ENCODE measurements at regions not wholly inside any gene's neighbourhood (a gene's known extent, or its start where the extent isn't known, plus 50 kb on each side); places are given as distances from the start of the nearest gene placed in this dataset.
"Not testable (repeated sequence)": the region's sequence is repeated elsewhere in the genome, so short reads cannot be mapped to it uniquely, and the experiment has no call there.

DNA sequence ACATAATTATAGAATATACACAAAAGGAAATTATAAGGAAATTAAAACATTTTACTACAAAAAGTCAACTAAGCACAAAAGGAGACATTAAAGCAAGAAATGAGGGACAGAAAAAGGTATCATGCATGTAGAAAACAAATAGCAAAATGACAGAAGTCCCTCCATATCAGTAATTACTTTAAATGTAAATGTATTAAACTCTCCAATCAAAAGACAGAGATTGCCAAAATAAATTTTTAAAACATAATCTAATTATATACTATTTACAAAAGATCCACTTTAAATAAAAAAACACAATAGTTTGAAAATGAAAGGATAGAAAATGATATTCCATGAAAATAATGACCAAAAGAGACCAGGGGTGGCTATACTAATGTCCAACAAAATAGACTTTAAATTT is 123.7 kb downstream of the MEX3B start (continued):
- no peak for TF ChIP-seq NFIC (IDR thresholded peaks at IDR 0.05; ENCODE audit: borderline replicate concordance)
- TF ChIP-seq CHD2 (IDR thresholded peaks at IDR 0.05; ENCODE audit: low read length, partially characterized antibody) = no peak
- no peak for TF ChIP-seq FOXJ3 (CRISPR knock-in tag; IDR thresholded peaks at IDR 0.05)
- TF ChIP-seq, protein P1, sequence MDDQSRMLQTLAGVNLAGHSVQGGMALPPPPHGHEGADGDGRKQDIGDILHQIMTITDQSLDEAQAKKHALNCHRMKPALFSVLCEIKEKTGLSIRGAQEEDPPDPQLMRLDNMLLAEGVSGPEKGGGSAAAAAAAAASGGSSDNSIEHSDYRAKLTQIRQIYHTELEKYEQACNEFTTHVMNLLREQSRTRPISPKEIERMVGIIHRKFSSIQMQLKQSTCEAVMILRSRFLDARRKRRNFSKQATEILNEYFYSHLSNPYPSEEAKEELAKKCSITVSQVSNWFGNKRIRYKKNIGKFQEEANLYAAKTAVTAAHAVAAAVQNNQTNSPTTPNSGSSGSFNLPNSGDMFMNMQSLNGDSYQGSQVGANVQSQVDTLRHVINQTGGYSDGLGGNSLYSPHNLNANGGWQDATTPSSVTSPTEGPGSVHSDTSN (IDR thresholded peaks at IDR 0.05) = no peak
- TF ChIP-seq NRF1 (IDR thresholded peaks at IDR 0.05; ENCODE audit: low read depth, low read length) = no peak

DNA sequence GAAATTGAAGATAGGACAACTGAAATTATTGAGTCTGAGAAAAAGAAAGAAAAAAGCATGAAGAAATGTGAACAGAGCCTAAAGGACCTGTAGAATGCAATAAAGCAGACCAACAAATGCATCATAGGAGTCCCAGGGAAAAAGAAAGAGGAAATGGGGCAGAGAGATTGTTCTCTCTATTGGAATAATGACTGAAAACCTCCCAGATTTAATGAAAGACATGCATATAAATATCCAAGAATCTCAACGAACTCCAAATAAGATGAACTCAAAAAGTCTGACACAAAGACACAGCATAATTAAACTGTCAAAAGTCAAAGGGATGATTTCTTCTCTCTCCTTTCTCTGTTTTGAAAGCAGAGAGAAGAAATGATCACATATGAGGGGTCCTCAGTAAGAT is 124.7 kb downstream of the MEX3B start:
- ChIA-PET CTCF (no interaction called here), POLR2A (no interaction called here)
- Histone ChIP-seq H4K20me1 (ENCODE audit: insufficient read depth) (no peaks in the 10 kb centered on the region), H3K9me2 (no peaks in the 10 kb centered on the region), H3K9ac (no peak overlapping the region), H3K79me2 (ENCODE audit: insufficient read depth) (no peaks in the 10 kb centered on the region), H2AFZ (ENCODE audit: low read depth) (no peak overlapping the region), H3K27me3 (ENCODE audit: insufficient read depth) (no peaks in the 10 kb centered on the region), H3K4me1 (ENCODE audit: control insufficient read depth in 1 of 2, insufficient read depth in 2 of 2, low read depth in 1 of 2, low read length in 1 of 2) (no peaks in the 10 kb centered on the region), H3K36me3 (replicated peaks in 1 of 2; ENCODE audit: control insufficient read depth in 1 of 2, insufficient read depth in 2 of 2, low read length in 1 of 2) (no peaks in the 10 kb centered on the region), H3K4me2 (no peak overlapping the region), H3F3A (replicated peaks; ENCODE audit: insufficient read depth) (no peaks in the 10 kb centered on the region), H3K4me3 (ENCODE audit: low read depth in 2 of 2, low read length in 1 of 2) (no peak overlapping the region), H3K27ac (ENCODE audit: low read depth in 2 of 2, low read length in 1 of 2) (no peak overlapping the region), H3K9me3 (peaks cover 3% of the 10 kb centered on the region)
- TF ChIP-seq NFIC (IDR thresholded peaks at IDR 0.05; ENCODE audit: borderline replicate concordance) (no peak), GABPA (IDR thresholded peaks at IDR 0.05; ENCODE audit: low read depth) (no peak), CHD2 (IDR thresholded peaks at IDR 0.05; ENCODE audit: low read length, partially characterized antibody) (no peak), MEF2A (IDR thresholded peaks at IDR 0.05; ENCODE audit: borderline replicate concordance, low read depth) (no peak), TCF12 (IDR thresholded peaks at IDR 0.05) (no peak), MXI1 (IDR thresholded peaks at IDR 0.05; ENCODE audit: low read depth, low read length) (no peak), FOSL2 (IDR thresholded peaks at IDR 0.05; ENCODE audit: borderline replicate concordance, low read depth) (no peak)
- TF ChIP-seq, protein P2, sequence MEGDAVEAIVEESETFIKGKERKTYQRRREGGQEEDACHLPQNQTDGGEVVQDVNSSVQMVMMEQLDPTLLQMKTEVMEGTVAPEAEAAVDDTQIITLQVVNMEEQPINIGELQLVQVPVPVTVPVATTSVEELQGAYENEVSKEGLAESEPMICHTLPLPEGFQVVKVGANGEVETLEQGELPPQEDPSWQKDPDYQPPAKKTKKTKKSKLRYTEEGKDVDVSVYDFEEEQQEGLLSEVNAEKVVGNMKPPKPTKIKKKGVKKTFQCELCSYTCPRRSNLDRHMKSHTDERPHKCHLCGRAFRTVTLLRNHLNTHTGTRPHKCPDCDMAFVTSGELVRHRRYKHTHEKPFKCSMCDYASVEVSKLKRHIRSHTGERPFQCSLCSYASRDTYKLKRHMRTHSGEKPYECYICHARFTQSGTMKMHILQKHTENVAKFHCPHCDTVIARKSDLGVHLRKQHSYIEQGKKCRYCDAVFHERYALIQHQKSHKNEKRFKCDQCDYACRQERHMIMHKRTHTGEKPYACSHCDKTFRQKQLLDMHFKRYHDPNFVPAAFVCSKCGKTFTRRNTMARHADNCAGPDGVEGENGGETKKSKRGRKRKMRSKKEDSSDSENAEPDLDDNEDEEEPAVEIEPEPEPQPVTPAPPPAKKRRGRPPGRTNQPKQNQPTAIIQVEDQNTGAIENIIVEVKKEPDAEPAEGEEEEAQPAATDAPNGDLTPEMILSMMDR (IDR thresholded peaks at IDR 0.05) = no peak
- TF ChIP-seq, protein P3, sequence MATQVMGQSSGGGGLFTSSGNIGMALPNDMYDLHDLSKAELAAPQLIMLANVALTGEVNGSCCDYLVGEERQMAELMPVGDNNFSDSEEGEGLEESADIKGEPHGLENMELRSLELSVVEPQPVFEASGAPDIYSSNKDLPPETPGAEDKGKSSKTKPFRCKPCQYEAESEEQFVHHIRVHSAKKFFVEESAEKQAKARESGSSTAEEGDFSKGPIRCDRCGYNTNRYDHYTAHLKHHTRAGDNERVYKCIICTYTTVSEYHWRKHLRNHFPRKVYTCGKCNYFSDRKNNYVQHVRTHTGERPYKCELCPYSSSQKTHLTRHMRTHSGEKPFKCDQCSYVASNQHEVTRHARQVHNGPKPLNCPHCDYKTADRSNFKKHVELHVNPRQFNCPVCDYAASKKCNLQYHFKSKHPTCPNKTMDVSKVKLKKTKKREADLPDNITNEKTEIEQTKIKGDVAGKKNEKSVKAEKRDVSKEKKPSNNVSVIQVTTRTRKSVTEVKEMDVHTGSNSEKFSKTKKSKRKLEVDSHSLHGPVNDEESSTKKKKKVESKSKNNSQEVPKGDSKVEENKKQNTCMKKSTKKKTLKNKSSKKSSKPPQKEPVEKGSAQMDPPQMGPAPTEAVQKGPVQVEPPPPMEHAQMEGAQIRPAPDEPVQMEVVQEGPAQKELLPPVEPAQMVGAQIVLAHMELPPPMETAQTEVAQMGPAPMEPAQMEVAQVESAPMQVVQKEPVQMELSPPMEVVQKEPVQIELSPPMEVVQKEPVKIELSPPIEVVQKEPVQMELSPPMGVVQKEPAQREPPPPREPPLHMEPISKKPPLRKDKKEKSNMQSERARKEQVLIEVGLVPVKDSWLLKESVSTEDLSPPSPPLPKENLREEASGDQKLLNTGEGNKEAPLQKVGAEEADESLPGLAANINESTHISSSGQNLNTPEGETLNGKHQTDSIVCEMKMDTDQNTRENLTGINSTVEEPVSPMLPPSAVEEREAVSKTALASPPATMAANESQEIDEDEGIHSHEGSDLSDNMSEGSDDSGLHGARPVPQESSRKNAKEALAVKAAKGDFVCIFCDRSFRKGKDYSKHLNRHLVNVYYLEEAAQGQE (IDR thresholded peaks at IDR 0.05; ENCODE audit: low read depth, low read length) = no peak
- TF ChIP-seq, protein P4, sequence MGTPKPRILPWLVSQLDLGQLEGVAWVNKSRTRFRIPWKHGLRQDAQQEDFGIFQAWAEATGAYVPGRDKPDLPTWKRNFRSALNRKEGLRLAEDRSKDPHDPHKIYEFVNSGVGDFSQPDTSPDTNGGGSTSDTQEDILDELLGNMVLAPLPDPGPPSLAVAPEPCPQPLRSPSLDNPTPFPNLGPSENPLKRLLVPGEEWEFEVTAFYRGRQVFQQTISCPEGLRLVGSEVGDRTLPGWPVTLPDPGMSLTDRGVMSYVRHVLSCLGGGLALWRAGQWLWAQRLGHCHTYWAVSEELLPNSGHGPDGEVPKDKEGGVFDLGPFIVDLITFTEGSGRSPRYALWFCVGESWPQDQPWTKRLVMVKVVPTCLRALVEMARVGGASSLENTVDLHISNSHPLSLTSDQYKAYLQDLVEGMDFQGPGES (IDR thresholded peaks at IDR 0.05; ENCODE audit: low read depth, low read length) = no peak
- DNase-seq = no peak
- 3% methylated on average over 1 of the region's 1 CpG for WGBS (ENCODE audit: low lambda C conversion rate)

DNA sequence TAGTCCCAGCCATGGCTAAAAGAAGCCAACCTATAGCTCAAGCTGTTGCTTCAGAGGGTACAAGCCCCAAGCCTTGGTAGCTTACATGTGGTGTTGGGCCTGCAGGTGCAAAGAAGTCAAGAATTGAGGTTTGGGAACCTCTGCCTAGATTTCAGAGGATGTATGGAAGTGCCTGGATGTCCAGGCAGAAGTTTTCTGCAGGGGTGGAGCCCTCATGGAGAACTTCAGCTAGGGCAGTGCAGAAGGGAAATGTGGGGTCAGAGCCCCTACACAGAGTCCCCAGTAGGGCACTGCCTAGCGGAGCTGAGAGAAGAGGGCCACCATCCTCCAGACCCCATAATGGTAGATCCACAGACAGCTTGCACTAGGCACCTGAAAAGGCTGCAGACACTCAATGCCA is 127.1 kb downstream of the MEX3B start:
- H3K36me3 ChIP-seq (replicated peaks in 1 of 2; ENCODE audit: control insufficient read depth in 1 of 2, insufficient read depth in 2 of 2, low read length in 1 of 2); H4K20me1 ChIP-seq (ENCODE audit: insufficient read depth); H3K4me3 ChIP-seq (ENCODE audit: low read depth in 2 of 2, low read length in 1 of 2); CTCF ChIA-PET; H2AFZ ChIP-seq (ENCODE audit: low read depth); H3K9ac ChIP-seq; H3K27me3 ChIP-seq (ENCODE audit: insufficient read depth); H3F3A ChIP-seq (replicated peaks; ENCODE audit: insufficient read depth); POLR2A ChIA-PET; DNase-seq; H3K4me2 ChIP-seq; H3K9me2 ChIP-seq; H3K27ac ChIP-seq (ENCODE audit: low read depth in 2 of 2, low read length in 1 of 2); H3K79me2 ChIP-seq (ENCODE audit: insufficient read depth); H3K9me3 ChIP-seq: not testable (repeated sequence)
- WGBS (ENCODE audit: low lambda C conversion rate) = 40% methylated on average over 1 of the region's 1 CpG
- peaks cover 0 to 15% of the 10 kb centered on the region in 2 experiments; a peak in 1 of 4 replicates for H3K4me1 ChIP-seq (ENCODE audit: control insufficient read depth in 1 of 2, insufficient read depth in 2 of 2, low read depth in 1 of 2, low read length in 1 of 2)
